Activated CD4-positive, alpha-beta memory T cell treated with anti-CD3 and anti-CD28 coated beads for 36 hours (primary cell): ENCODE measurements at regions not wholly inside any gene's neighbourhood (a gene's known extent, or its start where the extent isn't known, plus 50 kb on each side); places are given as distances from the start of the nearest gene placed in this dataset.

Source experiments
- CTCF ChIA-PET: fragments of 350-600 bp; sonication (Branson Sonifier 250); formaldehyde crosslinking; loops from one replicate; lab custom pipeline; 2021; ENCODE audit warnings: antibody characterized with exemption, inconsistent platforms; lab: Charles Lee
- POLR2A ChIA-PET: fragments of 350-600 bp; sonication (Branson Sonifier 250); formaldehyde crosslinking; loops from one replicate; lab custom pipeline; 2021; ENCODE audit warnings: antibody characterized with exemption; lab: Charles Lee
- DNase-seq: peaks from one replicate; pipeline ENCODE4 v3.0.0-alpha.2; 2020
- H3K27ac Mint-ChIP-seq: one replicate; pipeline ENCODE4 v1.8.0; 2021; ENCODE audit warnings: mixed read lengths
- H3K27me3 Mint-ChIP-seq: one replicate; pipeline ENCODE4 v1.8.0; 2021; ENCODE audit warnings: mixed read lengths
- H3K36me3 Mint-ChIP-seq: one replicate; pipeline ENCODE4 v1.8.0; 2021; ENCODE audit warnings: mixed read lengths
- H3K4me1 Mint-ChIP-seq: one replicate; pipeline ENCODE4 v1.8.0; 2021; ENCODE audit warnings: low read depth, mixed read lengths
- H3K4me3 Mint-ChIP-seq: one replicate; pipeline ENCODE4 v1.8.0; 2021; ENCODE audit warnings: mild to moderate bottlenecking, mixed read lengths
- H3K9me3 Mint-ChIP-seq: one replicate; pipeline ENCODE4 v1.8.0; 2021; ENCODE audit warnings: mixed read lengths
- intact Hi-C: fragments of 100-400 bp; cut with micrococcal nuclease; formaldehyde crosslinking; loops from one replicate; pipeline ENCODE4 v1.15.1; 2023

- POLR2A ChIA-PET, result no interaction called here
- H3K9me3 Mint-ChIP-seq, result no peaks in the 10 kb centered on the region
- no peak for DNase-seq
- H3K4me1 Mint-ChIP-seq, result no peaks in the 10 kb centered on the region
- CTCF ChIA-PET, result no interaction called here
- H3K36me3 Mint-ChIP-seq, result no peaks in the 10 kb centered on the region
- no peak overlapping the region for H3K27ac Mint-ChIP-seq
- H3K27me3 Mint-ChIP-seq, result no peaks in the 10 kb centered on the region
- intact Hi-C loops, result no loop called here
- H3K4me3 Mint-ChIP-seq, result no peak overlapping the region
Measured at GRCh38 chr10:85157206-85157605, 828.8 kb downstream of the CCSER2 start.

GRCh38 chr10:85168243-85168642, 839.9 kb downstream of the CCSER2 start:
- intact Hi-C loops, result no loop called here
- H3K4me3 Mint-ChIP-seq, result no peak overlapping the region
- H3K4me1 Mint-ChIP-seq, result no peaks in the 10 kb centered on the region
- no peak overlapping the region for H3K27ac Mint-ChIP-seq
- no peaks in the 10 kb centered on the region for H3K36me3 Mint-ChIP-seq
- no peaks in the 10 kb centered on the region for H3K9me3 Mint-ChIP-seq
- no peak for DNase-seq
- no peaks in the 10 kb centered on the region for H3K27me3 Mint-ChIP-seq
- ChIA-PET CTCF (no interaction called here), POLR2A (no interaction called here)

- POLR2A ChIA-PET, result no interaction called here
- H3K9me3 Mint-ChIP-seq, result no peaks in the 10 kb centered on the region
Measured at GRCh38 chr10:85170026-85170425, 841.6 kb downstream of the CCSER2 start.

GRCh38 chr10:85175635-85176034, 847.2 kb downstream of the CCSER2 start:
- CTCF ChIA-PET, result no interaction called here
- POLR2A ChIA-PET, result no interaction called here

More at GRCh38 chr10:85170026-85170425, 841.6 kb downstream of the CCSER2 start:
- CTCF ChIA-PET, result no interaction called here
- Mint-ChIP-seq H3K4me1 (no peaks in the 10 kb centered on the region), H3K36me3 (no peaks in the 10 kb centered on the region), H3K27ac (no peak overlapping the region), H3K27me3 (no peaks in the 10 kb centered on the region), H3K4me3 (no peak overlapping the region)
- intact Hi-C loops, result no loop called here
- DNase-seq, result no peak

GRCh38 chr10:85177767-85178166, 849.4 kb downstream of the CCSER2 start:
- intact Hi-C loops, result no loop called here
- ChIA-PET POLR2A (no interaction called here), CTCF (no interaction called here)
- Mint-ChIP-seq H3K27me3 (no peaks in the 10 kb centered on the region), H3K4me3 (no peak overlapping the region), H3K9me3 (no peaks in the 10 kb centered on the region), H3K36me3 (no peaks in the 10 kb centered on the region), H3K4me1 (no peaks in the 10 kb centered on the region), H3K27ac (no peak overlapping the region)
- no peak for DNase-seq

More at GRCh38 chr10:85175635-85176034, 847.2 kb downstream of the CCSER2 start:
- no peak for DNase-seq
- Mint-ChIP-seq H3K27ac (no peak overlapping the region), H3K27me3 (no peaks in the 10 kb centered on the region), H3K9me3 (no peaks in the 10 kb centered on the region), H3K4me3 (no peak overlapping the region), H3K4me1 (no peaks in the 10 kb centered on the region), H3K36me3 (no peaks in the 10 kb centered on the region)
- intact Hi-C loops, result no loop called here

GRCh38 chr10:85187047-85187446, 858.7 kb downstream of the CCSER2 start:
- no peak for DNase-seq
- Mint-ChIP-seq H3K4me3 (no peak overlapping the region), H3K27me3 (no peaks in the 10 kb centered on the region), H3K36me3 (no peaks in the 10 kb centered on the region), H3K9me3 (peaks cover 8% of the 10 kb centered on the region), H3K27ac (no peak overlapping the region), H3K4me1 (no peaks in the 10 kb centered on the region)
- ChIA-PET CTCF (no interaction called here), POLR2A (no interaction called here)
- intact Hi-C loops, result no loop called here

- Mint-ChIP-seq H3K36me3 (no peaks in the 10 kb centered on the region), H3K27ac (no peak overlapping the region), H3K4me3 (no peak overlapping the region), H3K9me3 (peaks cover 8% of the 10 kb centered on the region), H3K27me3 (no peaks in the 10 kb centered on the region), H3K4me1 (no peaks in the 10 kb centered on the region)
- ChIA-PET CTCF (no interaction called here), POLR2A (no interaction called here)
- intact Hi-C loops, result no loop called here
- no peak for DNase-seq
Measured at GRCh38 chr10:85188770-85189484, 860.5 kb downstream of the CCSER2 start.

GRCh38 chr10:85193796-85194195, 865.4 kb downstream of the CCSER2 start:
- Mint-ChIP-seq H3K36me3 (no peaks in the 10 kb centered on the region), H3K4me3 (no peak overlapping the region), H3K9me3 (no peaks in the 10 kb centered on the region), H3K27ac (no peak overlapping the region), H3K27me3 (no peaks in the 10 kb centered on the region), H3K4me1 (no peaks in the 10 kb centered on the region)
- intact Hi-C loops, result no loop called here
- CTCF ChIA-PET, result no interaction called here
- POLR2A ChIA-PET, result no interaction called here
- no peak for DNase-seq

GRCh38 chr10:85194706-85195105, 866.3 kb downstream of the CCSER2 start:
- intact Hi-C loops, result no loop called here
- CTCF ChIA-PET, result no interaction called here
- no peaks in the 10 kb centered on the region for H3K27me3 Mint-ChIP-seq

GRCh38 chr10:85195596-85195995, 867.2 kb downstream of the CCSER2 start:
- POLR2A ChIA-PET, result no interaction called here
- no peak overlapping the region for H3K27ac Mint-ChIP-seq
- CTCF ChIA-PET, result no interaction called here
- H3K9me3 Mint-ChIP-seq, result no peaks in the 10 kb centered on the region
- no peaks in the 10 kb centered on the region for H3K27me3 Mint-ChIP-seq
- H3K36me3 Mint-ChIP-seq, result no peaks in the 10 kb centered on the region
- H3K4me3 Mint-ChIP-seq, result no peak overlapping the region
- intact Hi-C loops, result no loop called here
- H3K4me1 Mint-ChIP-seq, result no peaks in the 10 kb centered on the region
- DNase-seq, result no peak

More at GRCh38 chr10:85194706-85195105, 866.3 kb downstream of the CCSER2 start:
- Mint-ChIP-seq H3K36me3 (no peaks in the 10 kb centered on the region), H3K27ac (no peak overlapping the region), H3K9me3 (no peaks in the 10 kb centered on the region), H3K4me3 (no peak overlapping the region), H3K4me1 (no peaks in the 10 kb centered on the region)
- DNase-seq, result no peak
- POLR2A ChIA-PET, result no interaction called here

GRCh38 chr10:85204814-85205213, 876.4 kb downstream of the CCSER2 start:
- Mint-ChIP-seq H3K4me1 (no peaks in the 10 kb centered on the region), H3K9me3 (no peaks in the 10 kb centered on the region), H3K27me3 (no peaks in the 10 kb centered on the region), H3K4me3 (no peak overlapping the region), H3K27ac (no peak overlapping the region), H3K36me3 (no peaks in the 10 kb centered on the region)
- DNase-seq, result no peak
- intact Hi-C loops, result no loop called here
- ChIA-PET POLR2A (no interaction called here), CTCF (no interaction called here)

GRCh38 chr10:85212526-85212925, 884.1 kb downstream of the CCSER2 start:
- Mint-ChIP-seq H3K36me3 (no peaks in the 10 kb centered on the region), H3K27me3 (no peaks in the 10 kb centered on the region), H3K9me3 (no peaks in the 10 kb centered on the region), H3K4me1 (no peaks in the 10 kb centered on the region), H3K4me3 (no peak overlapping the region), H3K27ac (no peak overlapping the region)
- intact Hi-C loops, result no loop called here
- DNase-seq, result no peak
- ChIA-PET POLR2A (no interaction called here), CTCF (no interaction called here)

- CTCF ChIA-PET, result no interaction called here
- intact Hi-C loops, result no loop called here
- Mint-ChIP-seq H3K27me3 (no peaks in the 10 kb centered on the region), H3K9me3 (no peaks in the 10 kb centered on the region), H3K36me3 (no peaks in the 10 kb centered on the region), H3K4me1 (no peaks in the 10 kb centered on the region), H3K4me3 (no peak overlapping the region), H3K27ac (no peak overlapping the region)
- POLR2A ChIA-PET, result no interaction called here
- DNase-seq, result no peak
Measured at GRCh38 chr10:85213493-85213892, 885.1 kb downstream of the CCSER2 start.
